Panc1 (cell line): ENCODE measurements at regions not wholly inside any gene's neighbourhood (a gene's known extent, or its start where the extent isn't known, plus 50 kb on each side); places are given as distances from the start of the nearest gene placed in this dataset.

Experiments used
- ATAC-seq: fragments of 200-7000 bp; cut with Tn5 transposase; 2 replicates; pipeline ENCODE4 v1.9.1; 2020; ENCODE audit warnings: mild to moderate bottlenecking, moderate library complexity
- BruUV-seq: library from RNA; stranded (reverse); fragments of 400-500 nt; replicated peaks from 2 replicates; lab custom pipeline; 2021; lab: Mats Ljungman, UMichigan
- CTCF ChIA-PET: fragments of 300-600 bp; sonication (Branson Sonifier 250); formaldehyde crosslinking; loops from one replicate; lab custom pipeline; 2022; ENCODE audit warnings: antibody characterized with exemption; lab: Charles Lee
- POLR2A ChIA-PET: fragments of 300-600 bp; sonication (Branson Sonifier 250); formaldehyde crosslinking; loops from one replicate; lab custom pipeline; 2022; ENCODE audit warnings: antibody characterized with exemption; lab: Charles Lee
- DNase-seq: peaks from one replicate; pipeline ENCODE4 v3.0.0-alpha.2; 2010; ENCODE audit warnings: low read depth, low spot score
- H3K27ac ChIP-seq: 2 replicates; pipeline ENCODE4 v1.5.1; 2011; ENCODE audit warnings: mild to moderate bottlenecking, low read length, inconsistent platforms
- H3K27me3 ChIP-seq: fragments of 200-500 bp; sonication (Bioruptor generic); 2 replicates; pipeline ENCODE4 v1.6.0; 2014; ENCODE audit warnings: low read length, inconsistent platforms; ENCODE audit not compliant: control insufficient read depth, insufficient read depth
- H3K36me3 ChIP-seq: fragments of 200-500 bp; sonication (Bioruptor generic); 2 replicates; pipeline ENCODE4 v1.5.1; 2014; ENCODE audit warnings: inconsistent platforms, mild to moderate bottlenecking, low read length, moderate library complexity; ENCODE audit not compliant: control insufficient read depth, insufficient read depth
- H3K4me1 ChIP-seq: 2 replicates; pipeline ENCODE4 v1.5.1; 2011; ENCODE audit warnings: inconsistent platforms, mild to moderate bottlenecking, low read length, moderate library complexity; ENCODE audit not compliant: control insufficient read depth, insufficient read depth
- H3K4me3 ChIP-seq, 2 experiments: 2 replicates each; pipeline ENCODE4 v1.5.1; 2011 to 2012; ENCODE audit warnings: low read depth in 2 of 2, low read length in 2 of 2, mild to moderate bottlenecking in 2 of 2, inconsistent platforms in 1 of 2, moderate library complexity in 1 of 2
- H3K9me3 ChIP-seq: fragments of 200-500 bp; sonication (Bioruptor generic); 2 replicates; pipeline ENCODE4 v1.5.1; 2014; ENCODE audit warnings: low read depth, mild to moderate bottlenecking, inconsistent platforms, low read length, moderate library complexity; ENCODE audit not compliant: control insufficient read depth, insufficient read depth
- POLR2AphosphoS5 ChIP-seq: IDR thresholded peaks from 2 replicates; pipeline ENCODE4 v1.6.1; 2012; ENCODE audit warnings: mild to moderate bottlenecking, low read depth, low read length, moderate library complexity
- REST ChIP-seq, 2 experiments: IDR thresholded peaks; 2 replicates each; pipeline ENCODE4 v1.6.1; 2011 to 2012; ENCODE audit warnings: low read depth in 2 of 2, control low read depth in 1 of 2, low read length in 1 of 2, mild to moderate bottlenecking in 1 of 2, moderate library complexity in 1 of 2; ENCODE audit not compliant: insufficient read depth in 1 of 2
- SIN3A ChIP-seq: IDR thresholded peaks from 2 replicates; pipeline ENCODE4 v1.6.1; 2012; ENCODE audit warnings: low read depth, mild to moderate bottlenecking, low read length, moderate library complexity, borderline replicate concordance; ENCODE audit not compliant: insufficient read depth
- TCF7L2 ChIP-seq: IDR thresholded peaks from 2 replicates; pipeline ENCODE4 v1.6.1; 2011; ENCODE audit warnings: mild to moderate bottlenecking, low read depth, low read length, inconsistent platforms
- in situ Hi-C: cut with HindIII; loops from 2 replicates; pipeline ENCODE4 v1.10.0; 2016; ENCODE audit warnings: low sequenced_read_pairs, low pct_unique_long_range_greater_than_20kb
- intact Hi-C: fragments of 100-400 bp; cut with micrococcal nuclease; formaldehyde crosslinking; loops from one replicate; pipeline ENCODE4 v1.10.0; 2022; ENCODE audit not compliant: unreplicated experiment
- TF ChIP-seq, protein P1 (sequence below): fragments of 450-650 bp; IDR thresholded peaks from 2 replicates; pipeline ENCODE4 v1.5.1; 2017; ENCODE audit warnings: mild to moderate bottlenecking

DNA sequence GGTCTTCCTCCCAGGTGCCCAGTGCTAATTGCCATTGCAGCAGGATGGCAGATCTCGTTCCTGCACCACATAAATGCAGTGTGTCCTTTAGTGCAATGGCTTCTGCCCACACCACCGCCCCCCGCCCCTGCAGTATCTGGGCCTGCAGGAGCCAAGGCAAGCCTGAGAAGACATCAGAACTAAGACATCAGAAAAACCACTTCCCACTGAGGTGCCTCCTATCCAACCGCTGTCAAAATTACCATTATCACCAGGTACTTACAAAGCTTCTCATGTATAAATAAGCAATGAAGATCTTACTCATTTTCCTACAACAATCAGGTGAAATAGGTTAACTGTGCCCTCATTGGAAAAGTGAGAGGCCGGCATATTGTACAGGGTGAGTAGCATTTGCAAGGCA, 228.8 kb downstream of the FBXO15 start:
- no peak for ATAC-seq
- H3K9me3 ChIP-seq = no peaks in the 10 kb centered on the region
- no peaks in the 10 kb centered on the region for H3K36me3 ChIP-seq
- H3K4me1 ChIP-seq = no peaks in the 10 kb centered on the region
- peaks cover 9% of the 10 kb centered on the region; the same call in 1 of the 2 replicates for H3K27me3 ChIP-seq
- intact Hi-C loops = no loop called here
- BruUV-seq = no TSS peak
- DNase-seq = no peak
- CTCF ChIA-PET = no interaction called here
- no peak overlapping the region for H3K4me3 ChIP-seq
- TF ChIP-seq SIN3A (no peak), REST (IDR thresholded peaks at IDR 0.05; ENCODE audit: insufficient read depth in 1 of 2, low read depth in 2 of 2, low read length in 1 of 2) (no peak), TCF7L2 (no peak), POLR2AphosphoS5 (no peak)
- TF ChIP-seq, protein P1, sequence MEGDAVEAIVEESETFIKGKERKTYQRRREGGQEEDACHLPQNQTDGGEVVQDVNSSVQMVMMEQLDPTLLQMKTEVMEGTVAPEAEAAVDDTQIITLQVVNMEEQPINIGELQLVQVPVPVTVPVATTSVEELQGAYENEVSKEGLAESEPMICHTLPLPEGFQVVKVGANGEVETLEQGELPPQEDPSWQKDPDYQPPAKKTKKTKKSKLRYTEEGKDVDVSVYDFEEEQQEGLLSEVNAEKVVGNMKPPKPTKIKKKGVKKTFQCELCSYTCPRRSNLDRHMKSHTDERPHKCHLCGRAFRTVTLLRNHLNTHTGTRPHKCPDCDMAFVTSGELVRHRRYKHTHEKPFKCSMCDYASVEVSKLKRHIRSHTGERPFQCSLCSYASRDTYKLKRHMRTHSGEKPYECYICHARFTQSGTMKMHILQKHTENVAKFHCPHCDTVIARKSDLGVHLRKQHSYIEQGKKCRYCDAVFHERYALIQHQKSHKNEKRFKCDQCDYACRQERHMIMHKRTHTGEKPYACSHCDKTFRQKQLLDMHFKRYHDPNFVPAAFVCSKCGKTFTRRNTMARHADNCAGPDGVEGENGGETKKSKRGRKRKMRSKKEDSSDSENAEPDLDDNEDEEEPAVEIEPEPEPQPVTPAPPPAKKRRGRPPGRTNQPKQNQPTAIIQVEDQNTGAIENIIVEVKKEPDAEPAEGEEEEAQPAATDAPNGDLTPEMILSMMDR = no peak
- POLR2A ChIA-PET = no interaction called here
- in situ Hi-C loops = no loop called here
- no peak overlapping the region for H3K27ac ChIP-seq

DNA sequence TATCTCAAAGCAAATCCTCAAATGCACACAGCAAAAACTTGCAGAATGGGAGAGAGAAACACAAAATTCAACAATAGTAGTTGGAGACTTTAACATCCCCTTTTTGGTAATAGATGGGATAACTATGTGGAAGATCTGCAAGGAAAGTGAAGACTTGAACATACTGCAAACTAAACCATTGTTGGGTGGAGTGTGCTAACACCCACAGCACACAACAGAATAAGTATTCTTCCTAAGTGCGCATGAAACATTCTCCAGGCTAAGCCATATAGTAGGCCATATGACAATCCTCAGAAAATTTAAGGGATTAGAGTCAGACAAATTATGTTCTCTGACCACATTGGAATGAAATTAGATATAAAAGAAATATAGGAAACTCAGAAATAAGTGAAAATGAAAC, 230.6 kb downstream of the FBXO15 start:
- intact Hi-C loops (no loop called here), in situ Hi-C loops (no loop called here)
- Histone ChIP-seq H3K27me3 (peaks cover 9% of the 10 kb centered on the region; the same call in 1 of the 2 replicates), H3K9me3 (no peaks in the 10 kb centered on the region), H3K27ac (no peak overlapping the region), H3K4me1 (no peaks in the 10 kb centered on the region), H3K4me3 (no peak overlapping the region), H3K36me3 (no peaks in the 10 kb centered on the region)
- POLR2A ChIA-PET = interaction anchor here (0.6 kb wide), 1 partner anchor 42 kb away, joined by 4 read pairs; no protein-coding TSS in a partner anchor
- BruUV-seq = no TSS peak
- no peak for ATAC-seq
- CTCF ChIA-PET = no interaction called here
- no peak for TF ChIP-seq REST (IDR thresholded peaks at IDR 0.05; ENCODE audit: insufficient read depth in 1 of 2, low read depth in 2 of 2, low read length in 1 of 2)
- TF ChIP-seq SIN3A = no peak
- TF ChIP-seq TCF7L2 = no peak
- TF ChIP-seq POLR2AphosphoS5 = no peak
- TF ChIP-seq, protein P1 = no peak
- DNase-seq = no peak
